IPS DF 6.9 (cell line): ENCODE measurements at regions not wholly inside any gene's neighbourhood (a gene's known extent, or its start where the extent isn't known, plus 50 kb on each side); places are given as distances from the start of the nearest gene placed in this dataset.
"Not testable (repeated sequence)": the region's sequence is repeated elsewhere in the genome, so short reads cannot be mapped to it uniquely, and the experiment has no call there.

Experiments used
- DNase-seq: peaks from one replicate; pipeline ENCODE4 v3.0.0-alpha.2; 2013; ENCODE audit warnings: low read depth, low spot score
- H3K27ac ChIP-seq: one replicate; pipeline ENCODE4 v1.5.1; 2013; ENCODE audit warnings: low read length, control low read depth
- H3K27me3 ChIP-seq: 2 replicates; pipeline ENCODE4 v1.6.1; 2013; ENCODE audit warnings: mild to moderate bottlenecking, low read length; ENCODE audit not compliant: control insufficient read depth, insufficient read depth
- H3K36me3 ChIP-seq: 2 replicates; pipeline ENCODE4 v1.6.1; 2013; ENCODE audit warnings: low read length; ENCODE audit not compliant: control insufficient read depth, insufficient read depth
- H3K4me1 ChIP-seq: 2 replicates; pipeline ENCODE4 v1.6.1; 2013; ENCODE audit warnings: low read length; ENCODE audit not compliant: control insufficient read depth, insufficient read depth
- H3K4me3 ChIP-seq: 2 replicates; pipeline ENCODE4 v1.5.1; 2013; ENCODE audit warnings: mild to moderate bottlenecking, low read length
- H3K9me3 ChIP-seq: 2 replicates; pipeline ENCODE4 v1.6.1; 2013; ENCODE audit warnings: low read length, inconsistent platforms; ENCODE audit not compliant: control insufficient read depth, insufficient read depth
- WGBS: extraction: QIAGEN DNeasy Blood & Tissue Kit; methylation state at CpG from one replicate; pipeline ENCODE4 v1.1.7; 2013; ENCODE audit warnings: mixed read lengths, missing lambda C conversion rate; ENCODE audit not compliant: insufficient read length, insufficient coverage; 5-methylcytosine and 5-hydroxymethylcytosine counted together

- H3K4me1 ChIP-seq: no peaks in the 10 kb centered on the region
- WGBS: no CpG with 5 or more reads among the region's 4 CpGs
Measured at GRCh38 chr2:47728551-47728950, 54.4 kb upstream of the MSH6 start.

GRCh38 chr2:47727956-47728355 is 55.0 kb upstream of the MSH6 start:
- H3K27ac ChIP-seq: no peak overlapping the region
- H3K27me3 ChIP-seq: no peaks in the 10 kb centered on the region
- H3K4me1 ChIP-seq: no peaks in the 10 kb centered on the region
- H3K36me3 ChIP-seq: no peaks in the 10 kb centered on the region
- no peak overlapping the region for H3K4me3 ChIP-seq
- H3K9me3 ChIP-seq: no peaks in the 10 kb centered on the region
- WGBS: no CpG with 5 or more reads among the region's 3 CpGs
- DNase-seq: no peak

More at GRCh38 chr2:47728551-47728950, 54.4 kb upstream of the MSH6 start:
- no peaks in the 10 kb centered on the region for H3K27me3 ChIP-seq
- H3K4me3 ChIP-seq: no peak overlapping the region
- no peaks in the 10 kb centered on the region for H3K9me3 ChIP-seq
- no peaks in the 10 kb centered on the region for H3K36me3 ChIP-seq
- no peak for DNase-seq
- H3K27ac ChIP-seq: no peak overlapping the region

GRCh38 chr2:47726978-47727377 is 56.0 kb upstream of the MSH6 start:
- not testable (repeated sequence) for H3K27ac ChIP-seq, H3K4me1 ChIP-seq, DNase-seq, H3K4me3 ChIP-seq, H3K27me3 ChIP-seq, H3K36me3 ChIP-seq, H3K9me3 ChIP-seq
- no CpG with 5 or more reads among the region's 1 CpG for WGBS

- H3K27me3 ChIP-seq: no peaks in the 10 kb centered on the region
- no CpG with 5 or more reads among the region's 2 CpGs for WGBS
- no peak overlapping the region for H3K4me3 ChIP-seq
- no peak for DNase-seq
- no peaks in the 10 kb centered on the region for H3K4me1 ChIP-seq
- no peaks in the 10 kb centered on the region for H3K36me3 ChIP-seq
- no peak overlapping the region for H3K27ac ChIP-seq
- H3K9me3 ChIP-seq: no peaks in the 10 kb centered on the region
Measured at GRCh38 chr2:47725808-47726207, 57.1 kb upstream of the MSH6 start.

GRCh38 chr2:47724221-47724981 is 58.5 kb upstream of the MSH6 start:
- H3K4me1 ChIP-seq: no peaks in the 10 kb centered on the region
- no peaks in the 10 kb centered on the region for H3K36me3 ChIP-seq
- H3K9me3 ChIP-seq: no peaks in the 10 kb centered on the region
- H3K27me3 ChIP-seq: no peaks in the 10 kb centered on the region
- DNase-seq: no peak
- no peak overlapping the region for H3K27ac ChIP-seq
- no peak overlapping the region for H3K4me3 ChIP-seq
- no CpG with 5 or more reads among the region's 9 CpGs for WGBS

GRCh38 chr2:47721296-47721695 is 61.6 kb upstream of the MSH6 start:
- no CpG with 5 or more reads among the region's 8 CpGs for WGBS
- Histone ChIP-seq H3K27ac (no peak overlapping the region), H3K4me1 (no peaks in the 10 kb centered on the region), H3K27me3 (no peaks in the 10 kb centered on the region), H3K4me3 (no peak overlapping the region), H3K36me3 (no peaks in the 10 kb centered on the region), H3K9me3 (no peaks in the 10 kb centered on the region)
- DNase-seq: no peak

- no peak overlapping the region for H3K27ac ChIP-seq
- no peaks in the 10 kb centered on the region for H3K4me1 ChIP-seq
Measured at GRCh38 chr2:47720559-47720958, 62.4 kb upstream of the MSH6 start.

GRCh38 chr2:47720036-47720435 is 62.9 kb upstream of the MSH6 start:
- no peak overlapping the region for H3K4me3 ChIP-seq
- H3K4me1 ChIP-seq: no peaks in the 10 kb centered on the region
- no peaks in the 10 kb centered on the region for H3K36me3 ChIP-seq
- no peak for DNase-seq
- H3K27me3 ChIP-seq: no peaks in the 10 kb centered on the region
- no CpG with 5 or more reads among the region's 3 CpGs for WGBS
- H3K9me3 ChIP-seq: no peaks in the 10 kb centered on the region
- H3K27ac ChIP-seq: no peak overlapping the region

More at GRCh38 chr2:47720559-47720958, 62.4 kb upstream of the MSH6 start:
- Histone ChIP-seq H3K4me3 (no peak overlapping the region), H3K36me3 (no peaks in the 10 kb centered on the region), H3K9me3 (no peaks in the 10 kb centered on the region), H3K27me3 (no peaks in the 10 kb centered on the region)
- DNase-seq: no peak
- no CpG with 5 or more reads among the region's 2 CpGs for WGBS

- Histone ChIP-seq H3K27ac (no peak overlapping the region), H3K36me3 (no peaks in the 10 kb centered on the region)
- DNase-seq: no peak
Measured at GRCh38 chr2:47719099-47719498, 63.8 kb upstream of the MSH6 start.

GRCh38 chr2:47716307-47716706 is 66.6 kb upstream of the MSH6 start:
- no CpG with 5 or more reads among the region's 7 CpGs for WGBS
- H3K36me3 ChIP-seq, H3K4me3 ChIP-seq, H3K27me3 ChIP-seq, H3K4me1 ChIP-seq, DNase-seq, H3K9me3 ChIP-seq, H3K27ac ChIP-seq: not testable (repeated sequence)

More at GRCh38 chr2:47719099-47719498, 63.8 kb upstream of the MSH6 start:
- Histone ChIP-seq H3K4me3 (no peak overlapping the region), H3K4me1 (no peaks in the 10 kb centered on the region), H3K9me3 (no peaks in the 10 kb centered on the region), H3K27me3 (no peaks in the 10 kb centered on the region)
- 100% methylated on average over 1 of the region's 4 CpGs for WGBS

GRCh38 chr2:47715552-47715951 is 67.4 kb upstream of the MSH6 start:
- Histone ChIP-seq H3K9me3 (no peaks in the 10 kb centered on the region), H3K4me1 (0 out of 2 replicates have a peak, but pooled peaks cover 1% of the 10 kb centered on the region), H3K4me3 (no peak overlapping the region), H3K36me3 (no peaks in the 10 kb centered on the region), H3K27ac (no peak overlapping the region), H3K27me3 (no peaks in the 10 kb centered on the region)
- WGBS: no CpG with 5 or more reads among the region's 7 CpGs
- no peak for DNase-seq
